ENCODE measurements at regions not wholly inside any gene's neighbourhood (a gene's known extent, or its start where the extent isn't known, plus 50 kb on each side); places are given as distances from the start of the nearest gene placed in this dataset.
"Not testable (repeated sequence)": the region's sequence is repeated elsewhere in the genome, so short reads cannot be mapped to it uniquely, and the experiment has no call there.

GRCh38 chr12:18819484-18819883 lies 81.6 kb downstream of the CAPZA3 start:
- POLR2A ChIA-PET: no interaction called here
- H3K4me1 Mint-ChIP-seq: no peaks in the 10 kb centered on the region
- intact Hi-C loops (cut with DNase I, micrococcal nuclease): no loop called here
- CTCF ChIA-PET: no interaction called here
- H3K27ac Mint-ChIP-seq: no peak overlapping the region
- H3K9me3 Mint-ChIP-seq (ENCODE audit: low read depth): no peaks in the 10 kb centered on the region
- H3K27me3 Mint-ChIP-seq: no peaks in the 10 kb centered on the region
- DNase-seq (no peak), ATAC-seq (no peak)
- no peak overlapping the region for H3K4me3 Mint-ChIP-seq
- no peaks in the 10 kb centered on the region for H3K36me3 Mint-ChIP-seq (ENCODE audit: low read depth)

DNA sequence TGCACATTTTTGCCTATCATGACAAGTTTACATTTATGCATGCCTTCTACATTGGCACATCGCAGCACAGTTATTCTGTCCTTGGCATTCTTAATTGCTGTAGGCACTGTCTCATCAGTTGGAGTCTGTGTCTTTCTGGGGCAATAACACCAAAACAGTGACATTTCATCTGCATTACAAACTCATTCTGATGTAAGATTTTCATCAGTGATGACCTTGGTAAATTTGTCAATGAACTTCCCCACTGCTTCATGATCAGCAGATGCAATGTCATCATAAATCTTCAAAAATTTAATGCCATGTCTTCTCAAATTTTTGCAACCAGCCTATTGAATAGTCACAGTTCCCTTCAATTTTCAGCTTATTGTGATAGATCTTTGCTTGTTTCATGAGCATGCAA lies 85.5 kb downstream of the CAPZA3 start:
- Mint-ChIP-seq H3K4me1 (no peaks in the 10 kb centered on the region), H3K9me3 (ENCODE audit: low read depth) (peaks cover under 1% of the 10 kb centered on the region), H3K27me3 (no peaks in the 10 kb centered on the region), H3K27ac (no peak overlapping the region), H3K4me3 (no peak overlapping the region), H3K36me3 (ENCODE audit: low read depth) (no peaks in the 10 kb centered on the region)
- DNase-seq: no peak
- no peak for ATAC-seq
- CTCF ChIA-PET: no interaction called here
- intact Hi-C loops (cut with DNase I, micrococcal nuclease): no loop called here
- POLR2A ChIA-PET: no interaction called here

- Mint-ChIP-seq H3K9me3 (ENCODE audit: low read depth) (peaks cover 8% of the 10 kb centered on the region), H3K27me3 (no peaks in the 10 kb centered on the region), H3K4me3 (no peak overlapping the region), H3K36me3 (ENCODE audit: low read depth) (no peaks in the 10 kb centered on the region), H3K4me1 (no peaks in the 10 kb centered on the region), H3K27ac (no peak overlapping the region)
- ATAC-seq: no peak
- POLR2A ChIA-PET: no interaction called here
- no peak for DNase-seq
- CTCF ChIA-PET: no interaction called here
- intact Hi-C loops (cut with DNase I, micrococcal nuclease): no loop called here
Observed at GRCh38 chr12:18824287-18824686, 86.4 kb downstream of the CAPZA3 start.

GRCh38 chr12:18825138-18825537 lies 87.2 kb downstream of the CAPZA3 start:
- ATAC-seq (no peak), DNase-seq (no peak)
- CTCF ChIA-PET: no interaction called here
- Mint-ChIP-seq H3K27ac (no peak overlapping the region), H3K27me3 (no peaks in the 10 kb centered on the region), H3K36me3 (ENCODE audit: low read depth) (no peaks in the 10 kb centered on the region), H3K9me3 (ENCODE audit: low read depth) (peaks cover 8% of the 10 kb centered on the region), H3K4me3 (no peak overlapping the region), H3K4me1 (no peaks in the 10 kb centered on the region)
- intact Hi-C loops (cut with DNase I, micrococcal nuclease): no loop called here
- POLR2A ChIA-PET: no interaction called here

GRCh38 chr12:18827913-18828312 lies 90.0 kb downstream of the CAPZA3 start:
- no peak overlapping the region for H3K4me3 Mint-ChIP-seq
- DNase-seq (no peak), ATAC-seq (no peak)
- intact Hi-C loops (cut with DNase I, micrococcal nuclease): no loop called here
- POLR2A ChIA-PET: no interaction called here
- peaks cover 8% of the 10 kb centered on the region for H3K9me3 Mint-ChIP-seq (ENCODE audit: low read depth)
- H3K4me1 Mint-ChIP-seq: no peaks in the 10 kb centered on the region
- CTCF ChIA-PET: no interaction called here
- no peak overlapping the region for H3K27ac Mint-ChIP-seq
- no peaks in the 10 kb centered on the region for H3K36me3 Mint-ChIP-seq (ENCODE audit: low read depth)
- no peaks in the 10 kb centered on the region for H3K27me3 Mint-ChIP-seq

DNA sequence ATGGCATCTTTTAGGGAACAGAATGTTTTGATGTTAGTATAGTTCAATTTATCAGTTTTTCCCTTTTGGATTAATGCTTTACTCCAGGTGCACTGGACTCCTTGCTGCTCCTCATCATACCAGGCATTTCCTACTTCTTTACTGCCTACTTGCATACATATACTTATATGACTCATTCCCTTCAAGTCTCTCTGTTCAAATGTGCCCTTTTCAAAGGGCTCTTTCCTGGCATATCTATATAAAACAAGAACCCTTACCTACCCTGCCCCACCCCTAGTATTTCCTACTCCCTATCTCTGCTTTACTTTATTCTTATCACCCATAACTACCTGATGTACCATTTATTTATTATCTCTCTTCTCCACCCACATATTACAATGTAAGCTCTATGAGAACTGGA lies 90.6 kb downstream of the CAPZA3 start:
- no peak for DNase-seq
- Mint-ChIP-seq H3K27ac (no peak overlapping the region), H3K4me1 (no peaks in the 10 kb centered on the region), H3K27me3 (no peaks in the 10 kb centered on the region), H3K9me3 (ENCODE audit: low read depth) (peaks cover 8% of the 10 kb centered on the region), H3K36me3 (ENCODE audit: low read depth) (no peaks in the 10 kb centered on the region), H3K4me3 (no peak overlapping the region)
- no peak for ATAC-seq
- CTCF ChIA-PET: no interaction called here
- intact Hi-C loops (cut with DNase I, micrococcal nuclease): no loop called here
- POLR2A ChIA-PET: no interaction called here

GRCh38 chr12:18828987-18829386 lies 91.1 kb downstream of the CAPZA3 start:
- ATAC-seq (no peak), DNase-seq (no peak)
- intact Hi-C loops (cut with DNase I, micrococcal nuclease): no loop called here
- CTCF ChIA-PET: no interaction called here
- Mint-ChIP-seq H3K27ac (no peak overlapping the region), H3K4me3 (no peak overlapping the region), H3K27me3 (no peaks in the 10 kb centered on the region), H3K9me3 (ENCODE audit: low read depth) (peaks cover 8% of the 10 kb centered on the region), H3K4me1 (no peaks in the 10 kb centered on the region), H3K36me3 (ENCODE audit: low read depth) (no peaks in the 10 kb centered on the region)
- POLR2A ChIA-PET: no interaction called here

GRCh38 chr12:18832932-18833331 lies 95.0 kb downstream of the CAPZA3 start:
- intact Hi-C loops (cut with DNase I, micrococcal nuclease); ATAC-seq; H3K9me3 Mint-ChIP-seq (ENCODE audit: low read depth); CTCF ChIA-PET; H3K36me3 Mint-ChIP-seq (ENCODE audit: low read depth); DNase-seq; H3K4me1 Mint-ChIP-seq; H3K27me3 Mint-ChIP-seq; H3K27ac Mint-ChIP-seq; POLR2A ChIA-PET; H3K4me3 Mint-ChIP-seq: not testable (repeated sequence)

DNA sequence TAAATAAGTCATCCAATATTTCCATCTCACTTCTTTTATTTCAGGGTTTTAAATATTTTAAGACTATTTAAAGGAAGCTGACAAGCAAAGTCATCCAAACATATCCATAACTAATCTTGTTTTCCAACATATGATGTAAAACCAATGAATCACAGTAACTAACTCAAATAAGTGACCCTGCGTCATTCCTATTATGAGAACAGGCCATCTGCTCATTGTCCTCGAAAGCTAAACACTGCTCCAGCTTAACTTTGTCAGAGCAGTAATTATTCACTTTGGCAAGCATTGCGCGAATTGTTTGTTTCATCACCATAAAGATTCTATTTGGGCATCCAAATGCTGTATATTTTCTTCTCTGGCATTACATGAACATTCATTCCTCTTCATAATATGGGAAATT lies 99.1 kb downstream of the CAPZA3 start:
- ATAC-seq (no peak), DNase-seq (no peak)
- Mint-ChIP-seq H3K4me3 (no peak overlapping the region), H3K9me3 (ENCODE audit: low read depth) (peaks cover 2% of the 10 kb centered on the region), H3K27me3 (no peaks in the 10 kb centered on the region), H3K4me1 (no peaks in the 10 kb centered on the region), H3K36me3 (ENCODE audit: low read depth) (no peaks in the 10 kb centered on the region), H3K27ac (no peak overlapping the region)
- ChIA-PET POLR2A (no interaction called here), CTCF (no interaction called here)
- intact Hi-C loops (cut with DNase I, micrococcal nuclease): no loop called here

DNA sequence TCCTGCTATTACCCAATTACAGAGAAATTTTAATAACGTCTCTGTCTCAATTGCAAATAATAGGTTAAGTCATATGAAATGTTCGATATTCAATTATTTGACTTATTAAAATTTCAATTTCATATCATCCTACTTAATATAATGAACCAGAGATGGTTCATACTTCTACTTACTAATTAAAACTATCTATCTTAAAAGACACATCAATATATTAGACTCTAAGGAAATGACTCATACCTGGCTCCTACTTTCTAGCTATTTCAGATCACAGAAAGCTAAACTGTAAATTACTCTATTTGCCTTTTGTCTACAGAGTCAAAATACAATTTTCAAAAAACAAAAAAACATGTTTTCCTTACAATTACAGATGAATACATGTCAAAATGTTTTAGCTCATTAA lies 99.6 kb downstream of the CAPZA3 start:
- POLR2A ChIA-PET: no interaction called here
- Mint-ChIP-seq H3K36me3 (ENCODE audit: low read depth) (no peaks in the 10 kb centered on the region), H3K27me3 (peaks cover 3% of the 10 kb centered on the region), H3K4me3 (no peak overlapping the region), H3K4me1 (no peaks in the 10 kb centered on the region), H3K9me3 (ENCODE audit: low read depth) (peaks cover 5% of the 10 kb centered on the region), H3K27ac (no peak overlapping the region)
- intact Hi-C loops (cut with DNase I, micrococcal nuclease): no loop called here
- CTCF ChIA-PET: no interaction called here
- no peak for ATAC-seq
- no peak for DNase-seq

GRCh38 chr12:18840997-18841396 lies 103.1 kb downstream of the CAPZA3 start:
- H3K9me3 Mint-ChIP-seq (ENCODE audit: low read depth); H3K27ac Mint-ChIP-seq; CTCF ChIA-PET; H3K4me3 Mint-ChIP-seq; DNase-seq; H3K36me3 Mint-ChIP-seq (ENCODE audit: low read depth); intact Hi-C loops (cut with DNase I, micrococcal nuclease); POLR2A ChIA-PET; H3K27me3 Mint-ChIP-seq; ATAC-seq; H3K4me1 Mint-ChIP-seq: not testable (repeated sequence)

GRCh38 chr12:18849080-18849479 lies 111.2 kb downstream of the CAPZA3 start:
- H3K27ac Mint-ChIP-seq: no peak overlapping the region
- peaks cover 9% of the 10 kb centered on the region for H3K27me3 Mint-ChIP-seq
- no peaks in the 10 kb centered on the region for H3K36me3 Mint-ChIP-seq (ENCODE audit: low read depth)
- CTCF ChIA-PET: interaction anchor here (0.7 kb wide), 1 partner anchor 658 kb away, joined by 4 read pairs; no protein-coding TSS in a partner anchor
- H3K4me3 Mint-ChIP-seq: no peak overlapping the region
- POLR2A ChIA-PET: no interaction called here
- DNase-seq (no peak), ATAC-seq (peak; percentile 81)
- intact Hi-C loops (cut with DNase I, micrococcal nuclease): no loop called here
- H3K9me3 Mint-ChIP-seq (ENCODE audit: low read depth): no peaks in the 10 kb centered on the region
- peaks cover 3% of the 10 kb centered on the region for H3K4me1 Mint-ChIP-seq

DNA sequence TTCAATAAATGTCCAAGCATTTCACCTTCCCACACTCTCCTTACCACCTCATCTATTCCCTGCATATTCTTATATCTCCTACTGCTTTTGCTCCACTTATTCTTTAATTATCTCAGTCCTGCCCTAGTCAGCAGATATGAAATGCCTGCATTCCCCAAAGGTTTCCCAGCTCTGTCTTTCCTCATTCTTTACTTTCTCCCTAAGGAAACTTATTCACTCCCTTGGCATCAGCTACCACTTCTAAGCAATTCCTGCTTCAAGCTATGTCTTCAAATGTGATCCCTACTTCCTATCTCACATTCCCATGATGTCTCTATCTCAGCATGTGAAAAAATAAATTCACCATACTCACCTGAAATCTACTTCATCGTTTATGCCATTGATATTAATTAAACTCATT lies 111.8 kb downstream of the CAPZA3 start:
- ChIA-PET CTCF (no interaction called here), POLR2A (no interaction called here)
- H3K4me1 Mint-ChIP-seq: peaks cover 3% of the 10 kb centered on the region
- no peak for ATAC-seq
- intact Hi-C loops (cut with DNase I, micrococcal nuclease): no loop called here
- H3K9me3 Mint-ChIP-seq (ENCODE audit: low read depth): no peaks in the 10 kb centered on the region
- H3K36me3 Mint-ChIP-seq (ENCODE audit: low read depth): no peaks in the 10 kb centered on the region
- H3K27me3 Mint-ChIP-seq: peaks cover 10% of the 10 kb centered on the region
- no peak overlapping the region for H3K27ac Mint-ChIP-seq
- no peak for DNase-seq
- no peak overlapping the region for H3K4me3 Mint-ChIP-seq

All from activated CD4-positive, alpha-beta T cell treated with anti-CD3 and anti-CD28 coated beads for 36 hours (primary cell).